ENCODE measurements at regions not wholly inside any gene's neighbourhood (a gene's known extent, or its start where the extent isn't known, plus 50 kb on each side); places are given as distances from the start of the nearest gene placed in this dataset.
"Not testable (repeated sequence)": the region's sequence is repeated elsewhere in the genome, so short reads cannot be mapped to it uniquely, and the experiment has no call there.

DNA sequence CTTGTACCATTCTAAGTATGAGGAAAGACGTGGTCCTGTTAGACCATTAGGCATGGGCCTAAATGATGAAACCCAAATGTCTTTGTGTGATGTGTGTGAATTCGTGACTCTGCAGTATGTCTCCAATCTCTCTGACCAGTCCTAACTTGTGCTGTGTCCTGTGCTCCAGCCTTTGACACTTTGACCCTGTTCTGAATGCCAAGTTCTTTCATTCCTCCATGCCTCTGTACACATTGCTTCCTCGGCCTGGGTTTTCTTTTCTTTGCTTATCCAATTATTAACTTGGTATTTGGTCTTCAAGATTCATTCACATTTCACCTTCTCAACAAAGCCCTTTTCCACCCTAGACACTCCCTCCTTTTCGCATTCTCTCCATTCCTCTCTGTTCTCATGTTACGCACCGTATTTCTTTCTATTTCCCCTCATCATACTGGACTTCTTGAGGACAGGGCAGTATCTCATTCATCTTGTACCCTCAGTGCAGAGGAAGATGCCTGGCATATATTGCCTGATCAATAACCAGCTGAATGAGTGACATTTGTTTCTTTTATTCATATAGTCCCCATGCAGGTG is 138.7 kb downstream of the F11 start:
- no peaks in the 10 kb centered on the region for H3K36me3 ChIP-seq
- H3K4me3 ChIP-seq = no peak overlapping the region
- intact Hi-C loops (cut with DNase I) = no loop called here
- H3K27ac ChIP-seq = no peak overlapping the region
- no peaks in the 10 kb centered on the region for H3K9me3 ChIP-seq
- DNase-seq (no peak), ATAC-seq (peak in 1 of 2 donors; percentile 41)
- TF ChIP-seq, protein P1, sequence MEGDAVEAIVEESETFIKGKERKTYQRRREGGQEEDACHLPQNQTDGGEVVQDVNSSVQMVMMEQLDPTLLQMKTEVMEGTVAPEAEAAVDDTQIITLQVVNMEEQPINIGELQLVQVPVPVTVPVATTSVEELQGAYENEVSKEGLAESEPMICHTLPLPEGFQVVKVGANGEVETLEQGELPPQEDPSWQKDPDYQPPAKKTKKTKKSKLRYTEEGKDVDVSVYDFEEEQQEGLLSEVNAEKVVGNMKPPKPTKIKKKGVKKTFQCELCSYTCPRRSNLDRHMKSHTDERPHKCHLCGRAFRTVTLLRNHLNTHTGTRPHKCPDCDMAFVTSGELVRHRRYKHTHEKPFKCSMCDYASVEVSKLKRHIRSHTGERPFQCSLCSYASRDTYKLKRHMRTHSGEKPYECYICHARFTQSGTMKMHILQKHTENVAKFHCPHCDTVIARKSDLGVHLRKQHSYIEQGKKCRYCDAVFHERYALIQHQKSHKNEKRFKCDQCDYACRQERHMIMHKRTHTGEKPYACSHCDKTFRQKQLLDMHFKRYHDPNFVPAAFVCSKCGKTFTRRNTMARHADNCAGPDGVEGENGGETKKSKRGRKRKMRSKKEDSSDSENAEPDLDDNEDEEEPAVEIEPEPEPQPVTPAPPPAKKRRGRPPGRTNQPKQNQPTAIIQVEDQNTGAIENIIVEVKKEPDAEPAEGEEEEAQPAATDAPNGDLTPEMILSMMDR (IDR thresholded peaks at IDR 0.05) = no peak
- H3K4me1 ChIP-seq = no peaks in the 10 kb centered on the region
- H3K27me3 ChIP-seq (ENCODE audit: low read depth) = no peaks in the 10 kb centered on the region

- H3K36me3 ChIP-seq = no peaks in the 10 kb centered on the region
- no peaks in the 10 kb centered on the region for H3K4me1 ChIP-seq
- H3K27me3 ChIP-seq (ENCODE audit: low read depth) = no peaks in the 10 kb centered on the region
- no peak overlapping the region for H3K4me3 ChIP-seq
- intact Hi-C loops (cut with DNase I) = no loop called here
- H3K9me3 ChIP-seq = no peaks in the 10 kb centered on the region
- TF ChIP-seq, protein P1 (IDR thresholded peaks at IDR 0.05) = no peak
- ATAC-seq (no peak), DNase-seq (no peak)
- no peak overlapping the region for H3K27ac ChIP-seq
Observed at GRCh38 chr4:186400676-186401075, 134.7 kb downstream of the F11 start.

DNA sequence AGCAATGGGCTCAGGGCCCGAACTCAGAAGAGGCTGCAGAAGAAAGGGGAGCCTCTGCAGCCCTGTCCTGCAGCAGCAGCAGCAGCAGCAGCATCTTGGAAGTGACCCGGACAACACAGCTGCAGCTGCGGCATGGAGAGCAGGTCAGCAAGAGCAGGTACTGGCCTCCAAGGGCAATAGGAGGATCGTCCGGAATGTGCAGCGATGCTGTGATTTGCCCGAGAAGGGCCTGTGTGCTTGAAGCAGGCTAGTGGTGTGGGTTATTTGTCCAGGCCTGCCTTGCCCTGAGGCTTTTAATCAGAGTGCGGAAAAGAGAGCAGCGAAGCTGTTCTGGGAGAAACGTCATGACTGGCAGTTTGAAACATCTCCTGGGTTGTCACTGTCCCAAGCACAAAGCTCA is 126.0 kb downstream of the F11 start:
- Histone ChIP-seq H3K27me3 (ENCODE audit: low read depth) (no peaks in the 10 kb centered on the region), H3K9me3 (no peaks in the 10 kb centered on the region), H3K4me3 (no peak overlapping the region), H3K36me3 (no peaks in the 10 kb centered on the region), H3K4me1 (no peaks in the 10 kb centered on the region), H3K27ac (no peak overlapping the region)
- TF ChIP-seq, protein P1 (IDR thresholded peaks at IDR 0.05) = no peak
- intact Hi-C loops (cut with DNase I) = no loop called here
- DNase-seq (no peak), ATAC-seq (no peak)

DNA sequence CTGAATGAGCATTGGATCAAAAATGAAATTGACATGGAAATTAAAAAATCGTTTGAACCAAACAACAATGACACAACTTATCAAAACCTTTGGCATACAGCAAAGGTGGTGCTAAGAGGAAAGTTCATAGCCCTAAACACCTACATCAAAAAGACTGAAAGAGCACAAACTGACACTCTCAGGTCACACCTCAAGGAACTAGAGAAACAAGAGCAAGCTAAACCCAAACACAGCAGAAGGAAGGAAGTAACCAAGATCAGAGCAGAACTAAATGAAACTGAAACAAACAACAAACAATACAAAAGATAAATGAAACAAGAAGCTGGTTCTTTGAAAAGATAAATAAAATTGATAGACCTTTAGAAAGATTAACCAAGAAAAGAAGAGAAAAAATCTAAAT is 118.3 kb downstream of the F11 start:
- H3K36me3 ChIP-seq; ATAC-seq; H3K4me3 ChIP-seq; intact Hi-C loops (cut with DNase I); DNase-seq; H3K9me3 ChIP-seq; H3K27me3 ChIP-seq (ENCODE audit: low read depth); H3K4me1 ChIP-seq; H3K27ac ChIP-seq: not testable (repeated sequence)

GRCh38 chr4:186368281-186368680 is 102.3 kb downstream of the F11 start:
- DNase-seq (no peak), ATAC-seq (no peak)
- Histone ChIP-seq H3K9me3 (peaks cover 20% of the 10 kb centered on the region), H3K4me1 (no peaks in the 10 kb centered on the region), H3K36me3 (no peaks in the 10 kb centered on the region), H3K4me3 (no peak overlapping the region), H3K27me3 (ENCODE audit: low read depth) (no peaks in the 10 kb centered on the region), H3K27ac (no peak overlapping the region)
- intact Hi-C loops (cut with DNase I) = no loop called here
- TF ChIP-seq, protein P1 (IDR thresholded peaks at IDR 0.05) = no peak

DNA sequence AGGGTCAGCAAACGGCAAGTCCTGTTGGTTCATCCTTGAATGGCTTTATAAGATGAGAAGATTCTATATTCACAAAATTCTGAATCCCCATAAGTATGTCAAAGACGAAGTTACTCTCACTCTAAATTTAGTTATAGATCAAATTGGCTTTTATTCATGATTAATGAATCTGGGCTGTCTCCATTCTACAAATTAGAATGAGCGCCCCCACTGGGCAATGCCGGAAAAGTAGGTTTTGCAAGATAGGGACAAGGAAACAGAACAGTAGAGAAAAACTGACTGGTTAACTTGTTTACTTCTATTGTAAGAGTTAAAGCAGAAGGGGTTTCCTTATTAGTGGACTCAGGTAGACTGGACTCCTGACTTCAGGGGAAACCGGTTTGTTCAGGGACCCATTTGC is 100.3 kb downstream of the F11 start:
- ATAC-seq (no peak), DNase-seq (no peak)
- Histone ChIP-seq H3K27ac (no peak overlapping the region), H3K9me3 (peaks cover 24% of the 10 kb centered on the region), H3K36me3 (no peaks in the 10 kb centered on the region), H3K4me3 (no peak overlapping the region), H3K4me1 (no peaks in the 10 kb centered on the region), H3K27me3 (ENCODE audit: low read depth) (no peaks in the 10 kb centered on the region)
- TF ChIP-seq, protein P1 (IDR thresholded peaks at IDR 0.05) = no peak
- intact Hi-C loops (cut with DNase I) = no loop called here

GRCh38 chr4:186363038-186363437 is 97.0 kb downstream of the F11 start:
- H3K36me3 ChIP-seq; H3K4me3 ChIP-seq; DNase-seq; H3K27me3 ChIP-seq (ENCODE audit: low read depth); H3K4me1 ChIP-seq; intact Hi-C loops (cut with DNase I); ATAC-seq; H3K27ac ChIP-seq: not testable (repeated sequence)
- peaks cover 24% of the 10 kb centered on the region for H3K9me3 ChIP-seq

Measured in lower lobe of right lung (tissue), 2 donors.